ENCODE measurements at regions not wholly inside any gene's neighbourhood (a gene's known extent, or its start where the extent isn't known, plus 50 kb on each side); places are given as distances from the start of the nearest gene placed in this dataset.

DNA sequence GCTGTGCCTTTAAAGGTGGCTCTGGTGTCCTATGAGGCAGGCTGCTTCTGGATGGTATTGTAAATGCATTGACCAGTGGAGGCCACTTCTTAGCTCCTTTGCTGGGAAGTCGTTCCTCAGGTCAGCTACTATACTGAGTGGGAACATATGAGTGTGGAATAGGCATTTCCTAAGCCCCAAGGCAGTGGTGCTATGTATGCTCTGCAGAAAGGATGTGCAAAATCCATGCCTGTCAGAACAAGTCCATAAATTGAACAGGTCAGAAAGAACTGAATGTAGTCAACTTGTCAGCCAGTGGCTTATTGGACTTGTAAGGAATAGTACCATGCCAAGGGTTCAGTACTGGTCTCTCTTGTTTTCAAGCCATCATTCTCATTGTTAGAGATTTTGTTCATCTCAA is 216.4 kb downstream of the CDH10 start:
- Mint-ChIP-seq H3K9me3 (peaks cover 9 to 38% (median 27%) of the 10 kb centered on the region in 6 donors), H3K27ac (no peak overlapping the region), H3K4me1 (no peaks in the 10 kb centered on the region), H3K36me3 (no peaks in the 10 kb centered on the region), H3K4me3 (no peak overlapping the region), H3K27me3 (ENCODE audit: low read depth in 3 of 3) (no peaks in the 10 kb centered on the region)
- DNase-seq: no peak

- no peak overlapping the region for H3K4me3 Mint-ChIP-seq
- H3K27ac Mint-ChIP-seq: no peak overlapping the region
- no peak for DNase-seq
- no peaks in the 10 kb centered on the region for H3K36me3 Mint-ChIP-seq
- no peaks in the 10 kb centered on the region for H3K27me3 Mint-ChIP-seq (ENCODE audit: low read depth in 3 of 3)
- peaks cover 4 to 50% (median 19%) of the 10 kb centered on the region in 6 donors for H3K9me3 Mint-ChIP-seq
- no peaks in the 10 kb centered on the region for H3K4me1 Mint-ChIP-seq
These were observed 211.2 kb downstream of the CDH10 start for GRCh38 chr5:24433555-24433954.

All from immature natural killer cell (primary cell).